ENCODE measurements at regions not wholly inside any gene's neighbourhood (a gene's known extent, or its start where the extent isn't known, plus 50 kb on each side); places are given as distances from the start of the nearest gene placed in this dataset.

GRCh38 chr17:77717941-77718668, 240.4 kb upstream of the TNRC6C start:
- Histone ChIP-seq H2BK12ac (ENCODE audit: low read depth, low read length) (peak overlapping the region; percentile 96; the same call in 1 of the 2 replicates), H3K23me2 (ENCODE audit: low read depth, low read length) (peaks cover 3% of the 10 kb centered on the region; the same call in 1 of the 2 replicates), H3K4me2 (ENCODE audit: insufficient read depth in 1 of 2, low read depth in 2 of 2, low read length in 2 of 2) (no peak overlapping the region), H4K20me1 (replicated peaks in 1 of 2; ENCODE audit: control insufficient read depth in 1 of 2, insufficient read depth in 2 of 2, low read length in 2 of 2) (peaks cover 0 to 8% of the 10 kb centered on the region in 2 experiments), H4K8ac (ENCODE audit: extremely low read depth, insufficient read depth, low read length) (peak overlapping the region; percentile 36; the same call in 1 of the 2 replicates), H2BK5ac (ENCODE audit: low read depth, low read length) (peak overlapping the region; percentile 75; the same call in 1 of the 2 replicates), H3K36me3 (ENCODE audit: control insufficient read depth in 2 of 4, insufficient read depth in 4 of 4, low read length in 3 of 4) (no peaks in the 10 kb centered on the region), H3K4me3 (ENCODE audit: extremely low read depth in 1 of 4, insufficient read depth in 2 of 4, low read depth in 3 of 4, low read length in 4 of 4) (no peak overlapping the region), H3K23ac (ENCODE audit: insufficient read length) (peak overlapping the region; percentile 59), H3K4ac (replicated peaks; ENCODE audit: insufficient read length, low read depth, low read length) (peak overlapping the region; percentile 90), H3K18ac (ENCODE audit: extremely low read depth, low read length) (no peak overlapping the region), H2BK120ac (replicated peaks; ENCODE audit: low read depth, low read length) (no peak overlapping the region), H3K27ac (ENCODE audit: low read depth, low read length) (no peak overlapping the region), H3K27me3 (replicated peaks in 1 of 4; ENCODE audit: control insufficient read depth in 3 of 4, extremely low read depth in 1 of 4, insufficient read depth in 3 of 4, low read length in 3 of 4) (no peaks in the 10 kb centered on the region; a peak in 1 of 7 replicates), H2BK20ac (ENCODE audit: low read length) (no peak overlapping the region), H2AK5ac (ENCODE audit: low read depth, low read length) (peak overlapping the region; percentile 91), H4K91ac (replicated peaks; ENCODE audit: insufficient read length, low read length) (peak overlapping the region; percentile 76), H3K56ac (replicated peaks; ENCODE audit: insufficient read length, low read depth, low read length) (no peak overlapping the region), H3K14ac (ENCODE audit: insufficient read length) (peak overlapping the region; percentile 31), H3K4me1 (replicated peaks in 1 of 4; ENCODE audit: control insufficient read depth in 3 of 4, insufficient read depth in 4 of 4, low read length in 3 of 4) (peaks cover 0 to 5% (median 2%) of the 10 kb centered on the region in 4 experiments; a peak in 5 of 7 replicates), H3K9ac (replicated peaks in 1 of 4; ENCODE audit: extremely low read depth in 1 of 4, low read depth in 3 of 4, low read length in 3 of 4) (no peak overlapping the region), H2BK15ac (ENCODE audit: low read length) (peak overlapping the region; percentile 88), H3K79me1 (ENCODE audit: low read depth, low read length) (no peaks in the 10 kb centered on the region), H3K79me2 (ENCODE audit: control insufficient read depth in 1 of 2, insufficient read depth in 2 of 2, low read length in 2 of 2) (no peaks in the 10 kb centered on the region), H2AFZ (ENCODE audit: low read length) (no peak overlapping the region), H3K9me3 (ENCODE audit: insufficient read depth in 2 of 2, low read depth in 1 of 2, low read length in 1 of 2) (peaks cover 3 to 8% of the 10 kb centered on the region in 2 experiments; a peak in 2 of 4 replicates), H4K5ac (ENCODE audit: insufficient read length, low read depth, low read length) (peak overlapping the region; percentile 9)
- WGBS, 2 experiments (ENCODE audit: extremely low coverage in 1 of 2, insufficient coverage in 1 of 2, insufficient read length in 1 of 2, insufficient replicate concordance in 2 of 2, low coverage in 1 of 2, low lambda C conversion rate in 2 of 2, missing lambda C conversion rate in 1 of 2): 89% methylated on average over 11 of the region's 11 CpGs; no CpG with 5 or more reads in 1 of the 2 experiments
- CTCF ChIA-PET (ENCODE audit: partially characterized antibody): interaction anchor here (0.6 kb wide), 1 partner anchor 138 kb away, joined by 3 read pairs; no protein-coding TSS in a partner anchor
- peak in 1 of 2 experiments; percentile 32 for DNase-seq (ENCODE audit: low read depth in 1 of 2, low spot score in 2 of 2)
- POLR2A ChIA-PET (ENCODE audit: partially characterized antibody): no interaction called here
- TF ChIP-seq CREB1 (IDR thresholded peaks at IDR 0.05): no peak
- no peak for TF ChIP-seq SIX5 (IDR thresholded peaks at IDR 0.05; ENCODE audit: low read depth, low read length)
- no peak for TF ChIP-seq POLR2AphosphoS5 (IDR thresholded peaks at IDR 0.05; ENCODE audit: low read depth, low read length)
- no peak for TF ChIP-seq CHD2 (IDR thresholded peaks at IDR 0.05; ENCODE audit: low read length)
- no peak for TF ChIP-seq POU5F1 (IDR thresholded peaks at IDR 0.05; ENCODE audit: low read depth, low read length)
- no peak for TF ChIP-seq SAP30 (IDR thresholded peaks at IDR 0.05; ENCODE audit: insufficient read depth, insufficient replicate concordance, low read length)
- no peak for TF ChIP-seq NANOG (IDR thresholded peaks at IDR 0.05; ENCODE audit: insufficient read depth, low read depth, low read length, poor library complexity, severe bottlenecking)
- TF ChIP-seq POLR2A (IDR thresholded peaks at IDR 0.05; ENCODE audit: control extremely low read depth in 1 of 2, low read depth in 2 of 2, low read length in 2 of 2): no peak
- TF ChIP-seq EZH2 (IDR thresholded peaks at IDR 0.05; ENCODE audit: low read depth, low read length, severe bottlenecking): no peak
- FAIRE-seq: no peak
